HEK293T (cell line): ENCODE measurements at regions not wholly inside any gene's neighbourhood (a gene's known extent, or its start where the extent isn't known, plus 50 kb on each side); places are given as distances from the start of the nearest gene placed in this dataset.
"Not testable (repeated sequence)": the region's sequence is repeated elsewhere in the genome, so short reads cannot be mapped to it uniquely, and the experiment has no call there.

Source experiments
- CTCF ChIA-PET: fragments of 350-600 bp; formaldehyde crosslinking; extraction: SDS; loops from one replicate; lab custom pipeline; 2021; ENCODE audit warnings: antibody characterized with exemption, inconsistent platforms; lab: Yijun Ruan, JAX
- POLR2A ChIA-PET: fragments of 350-600 bp; formaldehyde crosslinking; extraction: SDS; loops from one replicate; lab custom pipeline; 2020; ENCODE audit warnings: antibody characterized with exemption, inconsistent platforms; lab: Yijun Ruan, JAX
- DNase-seq: peaks from one replicate; pipeline ENCODE4 v3.0.0; 2012; ENCODE audit warnings: mixed read lengths; ENCODE audit errors: extremely low spot score
- ARNT ChIP-seq: fragments of 450-650 bp; IDR thresholded peaks from 2 replicates; pipeline ENCODE4 v1.6.1; 2017; ENCODE audit warnings: mild to moderate bottlenecking
- BHLHE40 ChIP-seq: fragments of 450-650 bp; IDR thresholded peaks from 2 replicates; pipeline ENCODE4 v1.6.1; 2016; ENCODE audit warnings: mild to moderate bottlenecking, moderate library complexity, borderline replicate concordance
- CTBP1 ChIP-seq: fragments of 450-650 bp; IDR thresholded peaks from 2 replicates; pipeline ENCODE4 v1.6.1; 2016; ENCODE audit warnings: borderline replicate concordance
- ELF4 ChIP-seq: fragments of 450-650 bp; IDR thresholded peaks from 2 replicates; pipeline ENCODE4 v1.6.1; 2017; ENCODE audit warnings: antibody characterized with exemption
- FOXA1 ChIP-seq: fragments of 450-650 bp; IDR thresholded peaks from 2 replicates; pipeline ENCODE4 v1.6.1; 2016; ENCODE audit warnings: mild to moderate bottlenecking
- FOXK2 ChIP-seq: fragments of 450-650 bp; IDR thresholded peaks from 2 replicates; pipeline ENCODE4 v1.6.1; 2016; ENCODE audit warnings: mild to moderate bottlenecking
- FOXM1 ChIP-seq: fragments of 450-650 bp; IDR thresholded peaks from 2 replicates; pipeline ENCODE4 v1.6.1; 2017; ENCODE audit warnings: mild to moderate bottlenecking, borderline replicate concordance
- HDGF ChIP-seq: fragments of 450-650 bp; IDR thresholded peaks from 2 replicates; pipeline ENCODE4 v1.6.1; 2017; ENCODE audit warnings: antibody characterized with exemption, borderline replicate concordance
- L3MBTL2 ChIP-seq: fragments of 450-650 bp; conservative IDR thresholded peaks from 2 replicates; pipeline ENCODE4 v1.6.1; 2016; ENCODE audit warnings: mild to moderate bottlenecking
- LEF1 ChIP-seq: fragments of 450-650 bp; IDR thresholded peaks from 2 replicates; pipeline ENCODE4 v1.6.1; 2017; ENCODE audit warnings: mild to moderate bottlenecking, borderline replicate concordance
- NFRKB ChIP-seq: fragments of 450-650 bp; IDR thresholded peaks from 2 replicates; pipeline ENCODE4 v1.6.1; 2016; ENCODE audit warnings: mild to moderate bottlenecking, moderate library complexity
- PKNOX1 ChIP-seq: fragments of 450-650 bp; IDR thresholded peaks from 2 replicates; pipeline ENCODE4 v1.6.1; 2016
- SP1 ChIP-seq: fragments of 450-650 bp; IDR thresholded peaks from 2 replicates; pipeline ENCODE4 v1.6.1; 2017
- SUZ12 ChIP-seq: fragments of 450-650 bp; IDR thresholded peaks from 2 replicates; pipeline ENCODE4 v1.6.1; 2016; ENCODE audit warnings: mild to moderate bottlenecking
- TARDBP ChIP-seq: fragments of 450-650 bp; IDR thresholded peaks from 2 replicates; pipeline ENCODE4 v1.6.1; 2016
- ZNF384 ChIP-seq: fragments of 450-650 bp; IDR thresholded peaks from 2 replicates; pipeline ENCODE4 v1.6.1; 2016

- ChIA-PET POLR2A (no interaction called here), CTCF (no interaction called here)
- TF ChIP-seq ZNF384 (no peak), ARNT (no peak), CTBP1 (no peak), FOXA1 (no peak), FOXK2 (no peak), SUZ12 (no peak), ELF4 (no peak), BHLHE40 (no peak), HDGF (no peak), NFRKB (no peak)
- no peak for DNase-seq
Observed at GRCh38 chr7:124177891-124178290, 145.0 kb upstream of the TMEM229A start.

- CTCF ChIA-PET, POLR2A ChIA-PET, DNase-seq: not testable (repeated sequence)
Observed at GRCh38 chr7:124171812-124172211, 138.9 kb upstream of the TMEM229A start.

- DNase-seq = no peak
- CTCF ChIA-PET = no interaction called here
- POLR2A ChIA-PET = no interaction called here
- no peak for TF ChIP-seq FOXK2
- TF ChIP-seq CTBP1 = no peak
- no peak for TF ChIP-seq ELF4
- TF ChIP-seq FOXM1 = no peak
- no peak for TF ChIP-seq ZNF384
- no peak for TF ChIP-seq NFRKB
- TF ChIP-seq PKNOX1 = no peak
Observed at GRCh38 chr7:124171068-124171467, 138.2 kb upstream of the TMEM229A start.

GRCh38 chr7:124168616-124169015, 135.7 kb upstream of the TMEM229A start:
- no peak for DNase-seq
- no peak for TF ChIP-seq CTBP1
- no peak for TF ChIP-seq ELF4
- no peak for TF ChIP-seq FOXA1
- TF ChIP-seq L3MBTL2 = no peak
- no peak for TF ChIP-seq ZNF384
- no peak for TF ChIP-seq HDGF
- no peak for TF ChIP-seq FOXM1
- TF ChIP-seq LEF1 = no peak
- TF ChIP-seq PKNOX1 = no peak
- TF ChIP-seq FOXK2 = no peak
- TF ChIP-seq SP1 = no peak
- no peak for TF ChIP-seq SUZ12
- TF ChIP-seq ARNT = no peak
- no peak for TF ChIP-seq BHLHE40
- TF ChIP-seq NFRKB = no peak
- no peak for TF ChIP-seq TARDBP
- ChIA-PET CTCF (no interaction called here), POLR2A (no interaction called here)

GRCh38 chr7:124162667-124163066, 129.8 kb upstream of the TMEM229A start:
- TF ChIP-seq ARNT (no peak), SUZ12 (no peak), SP1 (no peak), FOXA1 (no peak), HDGF (no peak), ZNF384 (no peak), CTBP1 (no peak)
- ChIA-PET POLR2A (no interaction called here), CTCF (no interaction called here)
- DNase-seq = no peak

- POLR2A ChIA-PET = no interaction called here
- CTCF ChIA-PET = interaction anchor here (0.6 to 1.4 kb wide), 4 partner anchors 37 to 629 kb away, joined by 3 to 5 read pairs (median 4); no protein-coding TSS in a partner anchor
- TF ChIP-seq FOXM1 = no peak
- no peak for TF ChIP-seq HDGF
- no peak for TF ChIP-seq ZNF384
- TF ChIP-seq TARDBP = no peak
- no peak for TF ChIP-seq BHLHE40
- TF ChIP-seq NFRKB = no peak
- no peak for TF ChIP-seq L3MBTL2
- TF ChIP-seq ELF4 = no peak
- no peak for TF ChIP-seq SUZ12
- no peak for TF ChIP-seq LEF1
- TF ChIP-seq ARNT = no peak
- no peak for TF ChIP-seq CTBP1
- no peak for TF ChIP-seq SP1
- no peak for TF ChIP-seq PKNOX1
- no peak for TF ChIP-seq FOXA1
- TF ChIP-seq FOXK2 = no peak
- DNase-seq = peak; percentile 11
Observed at GRCh38 chr7:124155432-124156022, 122.7 kb upstream of the TMEM229A start.
